Brain pericyte (primary cell): ENCODE measurements at regions not wholly inside any gene's neighbourhood (a gene's known extent, or its start where the extent isn't known, plus 50 kb on each side); places are given as distances from the start of the nearest gene placed in this dataset.

Source experiments
- DNase-seq: peaks from one replicate; pipeline ENCODE4 v3.0.0-alpha.2; 2012; ENCODE audit warnings: low read depth, low spot score

- DNase-seq, result no peak
Measured at GRCh38 chr4:62377700-62378099, 1177.6 kb downstream of the ADGRL3 start.

- DNase-seq, result no peak
Measured at GRCh38 chr4:62377245-62377644, 1177.1 kb downstream of the ADGRL3 start.

GRCh38 chr4:62366939-62367338 lies 1166.8 kb downstream of the ADGRL3 start:
- DNase-seq, result no peak

- DNase-seq, result no peak
Measured at GRCh38 chr4:62360156-62360545, 1160.0 kb downstream of the ADGRL3 start.

GRCh38 chr4:62359441-62360155 lies 1159.5 kb downstream of the ADGRL3 start:
- no peak for DNase-seq

GRCh38 chr4:62344915-62345314 lies 1144.8 kb downstream of the ADGRL3 start:
- no peak for DNase-seq

- no peak for DNase-seq
Measured at GRCh38 chr4:62344474-62344873, 1144.3 kb downstream of the ADGRL3 start.

GRCh38 chr4:62342346-62342745 lies 1142.2 kb downstream of the ADGRL3 start:
- DNase-seq, result no peak

- no peak for DNase-seq
Measured at GRCh38 chr4:62328526-62328925, 1128.4 kb downstream of the ADGRL3 start.

GRCh38 chr4:62327612-62328297 lies 1127.6 kb downstream of the ADGRL3 start:
- DNase-seq, result no peak

GRCh38 chr4:62324215-62324614 lies 1124.1 kb downstream of the ADGRL3 start:
- DNase-seq, result no peak

- DNase-seq, result no peak
Measured at GRCh38 chr4:62320612-62321011, 1120.5 kb downstream of the ADGRL3 start.

- no peak for DNase-seq
Measured at GRCh38 chr4:62302710-62303109, 1102.6 kb downstream of the ADGRL3 start.

GRCh38 chr4:62301500-62301899 lies 1101.4 kb downstream of the ADGRL3 start:
- DNase-seq, result no peak

GRCh38 chr4:62293551-62293950 lies 1093.4 kb downstream of the ADGRL3 start:
- DNase-seq, result no peak

- no peak for DNase-seq
Measured at GRCh38 chr4:62292911-62293310, 1092.8 kb downstream of the ADGRL3 start.

GRCh38 chr4:62288808-62289541 lies 1088.8 kb downstream of the ADGRL3 start:
- no peak for DNase-seq

GRCh38 chr4:62285026-62285425 lies 1084.9 kb downstream of the ADGRL3 start:
- no peak for DNase-seq

- DNase-seq, result no peak
Measured at GRCh38 chr4:62279689-62280088, 1079.6 kb downstream of the ADGRL3 start.

- no peak for DNase-seq
Measured at GRCh38 chr4:62275470-62275869, 1075.3 kb downstream of the ADGRL3 start.

GRCh38 chr4:62274782-62275181 lies 1074.7 kb downstream of the ADGRL3 start:
- DNase-seq, result no peak

- no peak for DNase-seq
Measured at GRCh38 chr4:62271107-62271506, 1071.0 kb downstream of the ADGRL3 start.

GRCh38 chr4:62269918-62270317 lies 1069.8 kb downstream of the ADGRL3 start:
- DNase-seq, result no peak
